H7 (cell line): ENCODE measurements at regions not wholly inside any gene's neighbourhood (a gene's known extent, or its start where the extent isn't known, plus 50 kb on each side); places are given as distances from the start of the nearest gene placed in this dataset.
"Not testable (repeated sequence)": the region's sequence is repeated elsewhere in the genome, so short reads cannot be mapped to it uniquely, and the experiment has no call there.

Experiments used
- DNase-seq: peaks from one replicate; pipeline ENCODE4 v3.0.0; 2012
- H3K27me3 ChIP-seq: 2 replicates; pipeline ENCODE4 v1.6.0; 2011; ENCODE audit warnings: mild to moderate bottlenecking, low read length; ENCODE audit not compliant: control insufficient read depth, insufficient read depth
- H3K36me3 ChIP-seq: replicated peaks from 2 replicates; pipeline ENCODE4 v1.5.1; 2011; ENCODE audit warnings: low read length; ENCODE audit not compliant: control insufficient read depth, insufficient read depth
- H3K4me3 ChIP-seq: 2 replicates; pipeline ENCODE4 v1.5.1; 2011; ENCODE audit warnings: low read depth, mild to moderate bottlenecking, control low read depth, low read length, moderate library complexity; ENCODE audit not compliant: insufficient read depth

DNA sequence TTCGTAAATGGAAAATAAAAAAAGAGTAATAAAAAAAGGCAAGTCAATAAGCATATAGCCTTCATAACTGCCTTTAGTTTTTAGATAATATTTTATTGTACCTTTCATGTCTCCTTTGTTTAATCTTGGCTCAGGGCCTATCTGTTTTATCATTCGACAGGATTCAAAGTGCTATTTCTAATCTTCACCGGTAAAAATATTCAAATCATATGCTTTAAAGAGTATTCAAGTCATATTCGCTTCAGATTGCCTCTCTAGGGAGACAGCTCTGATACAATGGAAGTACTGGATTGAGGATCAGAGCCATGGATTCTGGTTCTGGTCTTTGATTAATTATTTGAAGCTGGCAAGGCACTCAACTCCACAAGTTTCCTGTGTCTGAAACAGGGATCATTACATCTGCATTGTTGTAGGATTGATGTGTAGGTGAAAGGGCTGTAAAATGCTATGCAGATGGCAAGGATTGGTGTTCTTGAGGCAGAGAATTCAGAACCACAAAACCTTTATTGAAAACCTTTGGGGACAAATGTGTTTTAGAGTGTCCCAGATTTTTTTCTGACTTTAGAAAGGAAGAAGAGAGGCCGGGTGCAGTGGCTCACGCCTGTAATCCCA, 84.3 kb upstream of the RAPH1 start:
- Histone ChIP-seq H3K36me3 (no peaks in the 10 kb centered on the region), H3K27me3 (no peaks in the 10 kb centered on the region), H3K4me3 (no peak overlapping the region)
- DNase-seq: no peak

- no peak for DNase-seq
- Histone ChIP-seq H3K36me3 (no peaks in the 10 kb centered on the region), H3K27me3 (no peaks in the 10 kb centered on the region), H3K4me3 (no peak overlapping the region)
Observed at GRCh38 chr2:203621981-203622515, 84.4 kb upstream of the CD28 start.

DNA sequence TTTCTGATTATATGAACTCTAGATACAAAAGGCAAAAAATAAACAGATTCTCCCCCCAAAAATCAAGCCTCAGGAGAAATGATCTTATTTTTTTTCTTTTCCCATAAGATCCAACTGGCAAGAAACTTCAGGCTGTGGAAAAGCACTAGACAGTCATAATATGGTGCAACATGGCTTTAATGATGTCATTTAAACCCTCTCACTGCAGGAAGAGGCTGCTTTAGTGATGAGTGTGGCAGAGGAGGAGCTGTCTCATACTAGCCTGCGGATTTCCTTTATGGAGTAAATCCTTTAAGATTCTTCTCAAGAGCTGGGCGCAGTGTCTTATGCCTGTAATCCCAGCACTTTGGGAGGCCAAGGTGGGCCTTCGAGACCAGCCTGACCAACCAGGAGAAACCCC, 83.3 kb upstream of the CD28 start:
- Histone ChIP-seq H3K27me3 (no peaks in the 10 kb centered on the region), H3K36me3 (no peaks in the 10 kb centered on the region), H3K4me3 (no peak overlapping the region)
- no peak for DNase-seq

GRCh38 chr2:203623661-203624060, 82.8 kb upstream of the CD28 start:
- DNase-seq: no peak
- no peaks in the 10 kb centered on the region for H3K27me3 ChIP-seq
- H3K36me3 ChIP-seq: no peaks in the 10 kb centered on the region
- H3K4me3 ChIP-seq: no peak overlapping the region

GRCh38 chr2:203625701-203626100, 80.7 kb upstream of the CD28 start:
- H3K27me3 ChIP-seq: no peaks in the 10 kb centered on the region
- no peak for DNase-seq
- H3K4me3 ChIP-seq: no peak overlapping the region
- H3K36me3 ChIP-seq: no peaks in the 10 kb centered on the region

DNA sequence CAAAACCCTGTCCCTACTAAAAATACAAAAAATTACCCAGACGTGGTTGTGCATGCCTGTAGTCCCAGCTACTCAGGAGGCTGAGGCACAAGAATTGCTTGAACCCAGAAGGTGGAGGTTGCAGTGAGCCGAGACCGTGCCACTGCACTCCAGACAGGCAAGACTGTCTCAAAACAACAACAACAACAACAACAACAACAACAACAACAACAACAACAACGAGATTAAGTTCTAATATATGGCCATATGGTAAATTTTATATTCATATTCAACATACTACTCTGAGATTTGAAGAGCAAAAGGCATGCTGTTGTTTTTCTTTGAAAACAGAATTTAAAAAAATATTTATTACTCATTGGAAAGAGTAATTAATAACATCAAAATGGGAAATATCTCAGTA, 80.2 kb upstream of the CD28 start:
- DNase-seq, H3K27me3 ChIP-seq, H3K4me3 ChIP-seq, H3K36me3 ChIP-seq: not testable (repeated sequence)

GRCh38 chr2:203626952-203627681, 79.3 kb upstream of the CD28 start:
- Histone ChIP-seq H3K36me3 (no peaks in the 10 kb centered on the region), H3K27me3 (no peaks in the 10 kb centered on the region), H3K4me3 (no peak overlapping the region)
- DNase-seq: no peak

DNA sequence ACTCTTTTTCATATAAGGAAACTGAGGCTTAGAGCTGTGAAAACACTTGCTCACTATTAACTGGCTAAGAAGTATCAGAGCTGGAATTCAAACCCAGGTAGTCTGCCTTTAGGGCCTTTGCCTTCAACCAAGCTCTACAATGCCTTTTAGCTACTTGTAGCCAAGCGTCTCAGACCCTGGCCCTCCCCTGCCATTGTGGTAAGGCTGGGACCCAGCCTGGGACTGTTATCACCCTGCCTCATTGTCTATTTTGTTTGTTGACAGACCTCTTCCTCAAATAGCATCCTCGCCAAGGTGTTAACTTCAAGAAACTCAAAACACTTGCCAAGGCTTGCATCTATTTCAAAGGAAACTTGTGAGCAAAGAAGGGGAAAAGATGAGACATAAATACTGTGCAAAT, 76.7 kb upstream of the CD28 start:
- H3K27me3 ChIP-seq: no peaks in the 10 kb centered on the region
- DNase-seq: no peak
- no peaks in the 10 kb centered on the region for H3K36me3 ChIP-seq
- no peak overlapping the region for H3K4me3 ChIP-seq

GRCh38 chr2:203631068-203631757, 75.2 kb upstream of the CD28 start:
- H3K4me3 ChIP-seq: no peak overlapping the region
- H3K36me3 ChIP-seq: no peaks in the 10 kb centered on the region
- DNase-seq: no peak
- no peaks in the 10 kb centered on the region for H3K27me3 ChIP-seq

- Histone ChIP-seq H3K36me3 (no peaks in the 10 kb centered on the region), H3K27me3 (no peaks in the 10 kb centered on the region), H3K4me3 (no peak overlapping the region)
- no peak for DNase-seq
Observed at GRCh38 chr2:203636588-203637470, 69.6 kb upstream of the CD28 start.

DNA sequence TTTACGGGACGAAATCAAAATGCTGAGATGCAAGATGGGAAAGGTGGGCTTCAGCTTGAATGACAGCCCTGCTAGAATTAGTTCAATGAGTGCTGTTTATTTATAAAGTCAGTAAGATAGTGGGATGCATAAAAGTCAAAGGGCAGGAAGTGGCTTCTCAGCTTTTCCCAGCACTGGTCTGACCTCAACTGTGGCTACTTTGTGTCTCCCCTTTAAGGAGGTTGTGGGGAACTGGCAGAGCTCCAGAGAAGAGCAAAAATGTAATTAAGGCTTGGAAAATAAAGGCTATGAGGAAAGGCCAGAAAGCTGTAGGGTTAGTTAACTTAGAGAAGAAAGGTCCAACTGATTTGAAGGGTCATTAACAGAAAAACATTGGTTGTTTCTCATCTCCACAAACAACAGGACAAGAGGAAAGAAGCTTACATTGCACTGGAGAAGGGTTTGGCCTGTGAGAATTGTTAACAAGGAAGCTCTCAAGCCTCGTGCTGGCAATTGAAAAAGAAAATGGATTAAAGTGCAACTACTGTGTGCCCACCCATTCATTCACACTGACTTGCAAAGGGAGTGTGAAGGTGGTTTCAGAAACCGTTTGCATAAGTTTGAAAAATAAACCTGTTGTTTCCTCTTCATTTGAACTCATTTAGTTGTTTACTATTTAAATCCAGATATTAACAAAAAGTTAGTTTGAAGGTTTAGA, 68.8 kb upstream of the CD28 start:
- Histone ChIP-seq H3K36me3 (no peaks in the 10 kb centered on the region), H3K27me3 (no peaks in the 10 kb centered on the region)
- no peak for DNase-seq

DNA sequence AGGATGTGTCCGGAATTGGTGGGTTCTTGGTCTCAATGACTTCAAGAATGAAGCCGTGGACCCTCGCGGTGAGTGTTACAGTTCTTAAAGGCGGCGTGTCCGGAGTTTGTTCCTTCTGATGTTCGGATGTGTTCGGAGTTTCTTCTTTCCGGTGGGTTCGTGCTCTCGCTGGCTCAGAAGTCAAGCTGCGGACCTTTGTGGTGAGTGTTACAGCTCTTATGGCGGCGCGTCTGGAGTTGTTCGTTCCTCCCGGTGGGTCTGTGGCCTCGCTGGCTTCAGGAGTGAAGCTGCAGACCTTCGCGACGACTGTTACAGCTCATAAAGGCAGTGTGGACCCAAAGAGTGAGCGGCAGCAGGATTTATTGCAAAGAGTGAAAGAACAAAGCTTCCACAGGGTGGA, 64.6 kb upstream of the CD28 start:
- not testable (repeated sequence) for H3K36me3 ChIP-seq, DNase-seq, H3K27me3 ChIP-seq, H3K4me3 ChIP-seq

More for the DNA sequence above, 68.8 kb upstream of the CD28 start:
- H3K4me3 ChIP-seq: no peak overlapping the region

- H3K4me3 ChIP-seq, H3K27me3 ChIP-seq, DNase-seq, H3K36me3 ChIP-seq: not testable (repeated sequence)
Observed at GRCh38 chr2:203642841-203643240, 63.6 kb upstream of the CD28 start.

DNA sequence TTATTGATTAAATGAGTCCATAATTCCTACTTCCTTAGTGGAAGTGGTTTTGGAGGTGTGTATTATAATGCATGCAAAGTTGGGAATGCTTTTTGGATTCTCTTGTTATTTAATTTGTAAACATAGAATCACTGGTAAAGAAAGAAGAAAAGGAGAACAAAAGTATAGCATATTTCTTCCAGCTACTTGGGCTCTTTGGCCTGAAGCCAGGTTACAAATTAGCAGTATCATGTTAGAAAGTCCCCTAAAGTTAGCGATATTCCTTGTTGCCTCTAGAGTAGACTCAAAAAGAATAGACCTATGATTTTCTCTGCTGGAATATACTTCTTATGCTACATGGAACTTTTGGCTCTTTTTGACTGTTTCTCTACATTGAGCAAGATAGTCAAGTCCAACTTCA, 60.6 kb upstream of the CD28 start:
- no peaks in the 10 kb centered on the region for H3K36me3 ChIP-seq

More for the DNA sequence above, 60.6 kb upstream of the CD28 start:
- H3K4me3 ChIP-seq: no peak overlapping the region
- no peaks in the 10 kb centered on the region for H3K27me3 ChIP-seq
- no peak for DNase-seq
